H1 (cell line): ENCODE measurements at regions not wholly inside any gene's neighbourhood (a gene's known extent, or its start where the extent isn't known, plus 50 kb on each side); places are given as distances from the start of the nearest gene placed in this dataset.
A peak's percentile ranks its signal among the peaks of the same experiment; 100 is the strongest.

Experiments used
- CTCF ChIA-PET: fragments of 300-600 bp; sonication (Branson Sonifier 250); formaldehyde crosslinking; loops from one replicate; lab custom pipeline; 2021; ENCODE audit not compliant: partially characterized antibody; lab: Charles Lee
- POLR2A ChIA-PET: fragments of 300-600 bp; sonication (Branson Sonifier 250); formaldehyde crosslinking; loops from one replicate; lab custom pipeline; 2021; ENCODE audit warnings: inconsistent platforms; ENCODE audit not compliant: partially characterized antibody; lab: Charles Lee
- DNase-seq, 2 experiments: peaks; one replicate each; pipeline versions ENCODE4 v3.0.0 to v3.0.0-alpha.2; 2010 to 2022; ENCODE audit warnings: low spot score in 2 of 2, low read depth in 1 of 2, mixed read lengths in 1 of 2
- FAIRE-seq: peaks from 2 replicates; lab custom pipeline; 2011; peaks lifted over from hg19 to GRCh38; lab: Jason Lieb, UNC
- H2AFZ ChIP-seq: 2 replicates; pipeline ENCODE4 v1.8.1; 2012; ENCODE audit warnings: low read length, inconsistent platforms
- H2AK5ac ChIP-seq: 2 replicates; pipeline ENCODE4 v1.6.1; 2013; ENCODE audit warnings: low read depth, low read length
- H2BK120ac ChIP-seq: replicated peaks from 2 replicates; pipeline ENCODE3; 2013; ENCODE audit warnings: low read depth, low read length, inconsistent platforms
- H2BK12ac ChIP-seq: 2 replicates; pipeline ENCODE4 v1.6.1; 2013; ENCODE audit warnings: low read depth, low read length
- H2BK15ac ChIP-seq: 2 replicates; pipeline ENCODE4 v1.6.1; 2013; ENCODE audit warnings: low read length
- H2BK20ac ChIP-seq: 2 replicates; pipeline ENCODE4 v1.6.1; 2013; ENCODE audit warnings: low read length
- H2BK5ac ChIP-seq: 2 replicates; pipeline ENCODE4 v1.6.1; 2013; ENCODE audit warnings: low read depth, low read length
- H3K14ac ChIP-seq: 2 replicates; pipeline ENCODE4 v1.6.1; 2013; ENCODE audit warnings: inconsistent platforms; ENCODE audit not compliant: insufficient read length
- H3K18ac ChIP-seq: 2 replicates; pipeline ENCODE4 v1.6.1; 2013; ENCODE audit warnings: low read length; ENCODE audit errors: extremely low read depth
- H3K23ac ChIP-seq: 2 replicates; pipeline ENCODE4 v1.6.1; 2013; ENCODE audit warnings: inconsistent platforms; ENCODE audit not compliant: insufficient read length
- H3K23me2 ChIP-seq: 2 replicates; pipeline ENCODE4 v1.6.1; 2013; ENCODE audit warnings: low read depth, low read length
- H3K27ac ChIP-seq: 2 replicates; pipeline ENCODE4 v1.6.1; 2011; ENCODE audit warnings: low read depth, low read length, inconsistent platforms
- H3K27me3 ChIP-seq, 4 experiments: replicated peaks in 1 of 4; 1 replicate in 1 of 4; 2 replicates in 3 of 4; pipeline versions ENCODE4 v1.6.1 to v1.8.1; 2011 to 2013; ENCODE audit warnings: low read length in 3 of 4, mild to moderate bottlenecking in 3 of 4, inconsistent platforms in 2 of 4, mixed read lengths in 2 of 4, moderate library complexity in 1 of 4; ENCODE audit not compliant: control insufficient read depth in 3 of 4, insufficient read depth in 3 of 4; ENCODE audit errors: extremely low read depth in 1 of 4
- H3K36me3 ChIP-seq, 4 experiments: 2 replicates each; pipeline versions ENCODE4 v1.6.1 to v1.8.1; 2011 to 2013; ENCODE audit warnings: mild to moderate bottlenecking in 4 of 4, low read length in 3 of 4, moderate library complexity in 2 of 4, control low read depth in 1 of 4, inconsistent platforms in 1 of 4; ENCODE audit not compliant: insufficient read depth in 4 of 4, control insufficient read depth in 2 of 4
- H3K4ac ChIP-seq: replicated peaks from 2 replicates; pipeline ENCODE3; 2013; ENCODE audit warnings: low read length, low read depth, mixed read lengths, inconsistent platforms; ENCODE audit not compliant: insufficient read length
- H3K4me1 ChIP-seq, 4 experiments: replicated peaks in 1 of 4; 1 replicate in 1 of 4; 2 replicates in 3 of 4; pipeline versions ENCODE4 v1.6.1 to v1.8.1; 2011 to 2013; ENCODE audit warnings: low read length in 3 of 4, inconsistent platforms in 2 of 4, mixed read lengths in 1 of 4; ENCODE audit not compliant: insufficient read depth in 4 of 4, control insufficient read depth in 3 of 4
- H3K4me2 ChIP-seq, 2 experiments: 2 replicates each; pipeline versions ENCODE4 v1.6.1 to v1.8.1; 2011 to 2013; ENCODE audit warnings: low read depth in 2 of 2, low read length in 2 of 2, control low read depth in 1 of 2, inconsistent platforms in 1 of 2, mild to moderate bottlenecking in 1 of 2; ENCODE audit not compliant: insufficient read depth in 1 of 2
- H3K4me3 ChIP-seq, 4 experiments: fragments of 200-600, 300-600 bp in 1 of 4; sonication (generic), shearing (Covaris generic), sonication (Bioruptor Twin) in 1 of 4; 2 replicates each; pipeline versions ENCODE4 v1.5.1 to v1.8.1; 2011 to 2016; ENCODE audit warnings: low read length in 4 of 4, low read depth in 3 of 4, control low read depth in 2 of 4, inconsistent platforms in 2 of 4, mild to moderate bottlenecking in 2 of 4, mixed read lengths in 1 of 4, moderate library complexity in 1 of 4; ENCODE audit not compliant: insufficient read depth in 2 of 4; ENCODE audit errors: extremely low read depth in 1 of 4
- H3K56ac ChIP-seq: replicated peaks from 2 replicates; pipeline ENCODE3; 2013; ENCODE audit warnings: low read depth, mild to moderate bottlenecking, mixed read lengths, low read length, inconsistent platforms; ENCODE audit not compliant: insufficient read length
- H3K79me1 ChIP-seq: 2 replicates; pipeline ENCODE4 v1.6.1; 2013; ENCODE audit warnings: low read depth, low read length, control low read depth
- H3K79me2 ChIP-seq, 2 experiments: 2 replicates each; pipeline versions ENCODE4 v1.6.1 to v1.8.1; 2012 to 2013; ENCODE audit warnings: low read length in 2 of 2, mild to moderate bottlenecking in 2 of 2, inconsistent platforms in 1 of 2; ENCODE audit not compliant: insufficient read depth in 2 of 2, control insufficient read depth in 1 of 2
- H3K9ac ChIP-seq, 4 experiments: replicated peaks in 1 of 4; 1 replicate in 1 of 4; 2 replicates in 3 of 4; pipeline versions ENCODE4 v1.6.1 to v1.8.1; 2011 to 2013; ENCODE audit warnings: low read depth in 3 of 4, low read length in 3 of 4, control low read depth in 2 of 4, mild to moderate bottlenecking in 2 of 4, moderate library complexity in 2 of 4, inconsistent platforms in 1 of 4; ENCODE audit errors: extremely low read depth in 1 of 4
- H3K9me3 ChIP-seq, 2 experiments: 2 replicates each; pipeline versions ENCODE4 v1.6.1 to v1.8.1; 2012 to 2013; ENCODE audit warnings: mild to moderate bottlenecking in 2 of 2, moderate library complexity in 2 of 2, control low read depth in 1 of 2, inconsistent platforms in 1 of 2, low read depth in 1 of 2, low read length in 1 of 2, mixed read lengths in 1 of 2; ENCODE audit not compliant: insufficient read depth in 2 of 2
- H4K20me1 ChIP-seq, 2 experiments: replicated peaks in 1 of 2; 2 replicates each; pipeline versions ENCODE3 to v1.8.1; 2011 to 2013; ENCODE audit warnings: inconsistent platforms in 2 of 2, low read length in 2 of 2, mild to moderate bottlenecking in 1 of 2; ENCODE audit not compliant: insufficient read depth in 2 of 2, control insufficient read depth in 1 of 2
- H4K5ac ChIP-seq: 2 replicates; pipeline ENCODE4 v1.6.1; 2013; ENCODE audit warnings: low read length, low read depth, mixed read lengths, inconsistent platforms; ENCODE audit not compliant: insufficient read length
- H4K8ac ChIP-seq: 2 replicates; pipeline ENCODE4 v1.8.0; 2013; ENCODE audit warnings: mild to moderate bottlenecking, moderate library complexity, low read length, inconsistent platforms; ENCODE audit not compliant: insufficient read depth; ENCODE audit errors: extremely low read depth
- H4K91ac ChIP-seq: replicated peaks from 2 replicates; pipeline ENCODE3; 2013; ENCODE audit warnings: low read length, mixed read lengths, inconsistent platforms; ENCODE audit not compliant: insufficient read length
- CBX8 ChIP-seq: fragments of 300-800, 300-1000 bp; sonication (generic); IDR thresholded peaks from 2 replicates; pipeline ENCODE4 v1.7.1; 2016; ENCODE audit warnings: low read depth, low read length, borderline replicate concordance
- CEBPB ChIP-seq: IDR thresholded peaks from 2 replicates; pipeline ENCODE4 v1.6.1; 2012; ENCODE audit warnings: low read depth, low read length
- CHD2 ChIP-seq: IDR thresholded peaks from 2 replicates; pipeline ENCODE4 v1.6.1; 2012; ENCODE audit warnings: low read length, improper control_type of control experiment
- EGR1 ChIP-seq: IDR thresholded peaks from 2 replicates; pipeline ENCODE4 v1.6.1; 2011; ENCODE audit warnings: low read depth, low read length, borderline replicate concordance
- GABPA ChIP-seq: IDR thresholded peaks from 2 replicates; pipeline ENCODE4 v1.6.1; 2011; ENCODE audit warnings: mild to moderate bottlenecking, low read length, moderate library complexity, borderline replicate concordance; ENCODE audit not compliant: insufficient read depth
- JUN ChIP-seq: IDR thresholded peaks from 2 replicates; pipeline ENCODE4 v1.6.1; 2011; ENCODE audit warnings: low read depth, mild to moderate bottlenecking, improper control_type of control experiment, low read length
- MAFK ChIP-seq: IDR thresholded peaks from 2 replicates; pipeline ENCODE4 v1.6.1; 2012; ENCODE audit warnings: low read depth, mild to moderate bottlenecking, improper control_type of control experiment, low read length
- NRF1 ChIP-seq: IDR thresholded peaks from 2 replicates; pipeline ENCODE4 v1.6.1; 2011; ENCODE audit warnings: mild to moderate bottlenecking, low read depth, low read length, improper control_type of control experiment
- PHF8 ChIP-seq: fragments of 200-600 bp; sonication (generic); conservative IDR thresholded peaks from 2 replicates; pipeline ENCODE4 v1.7.1; 2012; ENCODE audit warnings: low read depth, mild to moderate bottlenecking, inconsistent platforms, low read length, moderate library complexity
- POLR2A ChIP-seq, 2 experiments: IDR thresholded peaks; 1 replicate in 1 of 2; 2 replicates in 1 of 2; pipeline ENCODE4 v1.6.1; 2011; ENCODE audit warnings: low read depth in 2 of 2, low read length in 2 of 2, mild to moderate bottlenecking in 2 of 2; ENCODE audit errors: control extremely low read depth in 1 of 2
- SRF ChIP-seq: IDR thresholded peaks from 2 replicates; pipeline ENCODE4 v1.6.1; 2011; ENCODE audit warnings: mild to moderate bottlenecking, low read depth, low read length, moderate library complexity
- TAF7 ChIP-seq: optimal IDR thresholded peaks from 2 replicates; pipeline ENCODE3; 2011; ENCODE audit warnings: low read depth, mild to moderate bottlenecking, inconsistent platforms, low read length, moderate library complexity, borderline replicate concordance
- USF2 ChIP-seq: IDR thresholded peaks from 2 replicates; pipeline ENCODE4 v1.6.1; 2011; ENCODE audit warnings: low read length, improper control_type of control experiment
- WGBS, 2 experiments: shearing (Covaris generic) in 1 of 2; methylation state at CpG; one replicate each; pipeline versions ENCODE4 v1.1.6 to v1.1.7; 2013 to 2015; ENCODE audit warnings: low lambda C conversion rate in 2 of 2, mixed read lengths in 2 of 2, inconsistent platforms in 1 of 2, low coverage in 1 of 2, missing lambda C conversion rate in 1 of 2; ENCODE audit not compliant: insufficient replicate concordance in 2 of 2, insufficient coverage in 1 of 2, insufficient read length in 1 of 2; ENCODE audit errors: extremely low coverage in 1 of 2, missing lambda C conversion rate in 1 of 2; 5-methylcytosine and 5-hydroxymethylcytosine counted together

GRCh38 chr12:43288671-43289425 is 263.2 kb downstream of the ADAMTS20 start:
- Histone ChIP-seq H2AFZ (0 out of 2 replicates have a peak overlapping the region, but pooled peaks have one; percentile 61), H4K91ac (no peak overlapping the region), H4K5ac (no peak overlapping the region), H2BK12ac (no peak overlapping the region), H3K4me3 (no peak overlapping the region), H3K79me1 (no peaks in the 10 kb centered on the region), H3K27ac (no peak overlapping the region), H3K4me1 (no peaks in the 10 kb centered on the region), H2BK15ac (no peak overlapping the region), H4K20me1 (no peaks in the 10 kb centered on the region), H2BK5ac (no peak overlapping the region), H3K4ac (no peak overlapping the region), H3K56ac (no peak overlapping the region), H3K27me3 (no peaks in the 10 kb centered on the region), H3K23ac (no peak overlapping the region), H3K14ac (no peak overlapping the region), H3K23me2 (no peaks in the 10 kb centered on the region), H3K9ac (no peak overlapping the region), H2BK20ac (no peak overlapping the region), H3K9me3 (no peaks in the 10 kb centered on the region), H2BK120ac (no peak overlapping the region), H3K18ac (no peak overlapping the region), H4K8ac (no peak overlapping the region; the same call in 1 of the 2 replicates), H3K4me2 (no peak overlapping the region), H3K79me2 (no peaks in the 10 kb centered on the region), H2AK5ac (no peak overlapping the region), H3K36me3 (no peaks in the 10 kb centered on the region)
- FAIRE-seq (no peak), DNase-seq (no peak)
- 92% methylated on average over 15 of the region's 15 CpGs; no CpG with 5 or more reads in 1 of the 2 experiments for WGBS, 2 experiments
- ChIA-PET POLR2A (no interaction called here), CTCF (interaction anchor here (1.1 kb wide), 1 partner anchor 49 kb away, joined by 4 read pairs; no protein-coding TSS in a partner anchor)
- TF ChIP-seq GABPA: no peak
- no peak for TF ChIP-seq USF2
- TF ChIP-seq CEBPB: no peak
- no peak for TF ChIP-seq CHD2
- no peak for TF ChIP-seq NRF1
- no peak for TF ChIP-seq JUN
- TF ChIP-seq TAF7: no peak
- no peak for TF ChIP-seq SRF
- no peak for TF ChIP-seq EGR1
- TF ChIP-seq PHF8: no peak
- no peak for TF ChIP-seq POLR2A (IDR thresholded peaks at IDR 0.05; ENCODE audit: control extremely low read depth in 1 of 2, low read depth in 2 of 2, low read length in 2 of 2)
- TF ChIP-seq MAFK: no peak
- TF ChIP-seq CBX8: no peak
